ENCODE measurements at regions not wholly inside any gene's neighbourhood (a gene's known extent, or its start where the extent isn't known, plus 50 kb on each side); places are given as distances from the start of the nearest gene placed in this dataset.

DNA sequence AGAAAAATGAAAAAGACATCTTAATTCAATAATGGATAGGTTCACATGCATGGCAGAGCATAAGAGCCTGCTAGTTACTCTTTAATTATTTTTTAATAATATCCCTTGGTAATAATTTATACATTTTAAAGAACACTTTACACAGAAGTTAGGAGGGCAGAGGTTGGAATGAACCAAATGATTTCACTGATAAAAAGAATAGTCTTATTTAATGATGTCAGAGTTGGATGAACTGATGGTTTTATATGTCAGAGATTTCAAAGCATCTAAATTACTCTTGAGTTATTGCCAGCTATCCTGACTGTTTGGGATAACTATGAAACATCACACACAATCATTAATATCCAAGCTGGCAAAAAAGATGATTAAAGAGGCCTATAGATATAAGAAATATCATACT, 244.8 kb downstream of the CSNK1G3 start:
- Histone ChIP-seq H3K4me3 (replicated peaks in 1 of 3) (no peak overlapping the region), H3K36me3 (no peaks in the 10 kb centered on the region), H3K27me3 (no peaks in the 10 kb centered on the region), H3K4me1 (peaks cover 5 to 7% of the 10 kb centered on the region in 2 donors), H3K9me3 (no peaks in the 10 kb centered on the region), H3K27ac (no peak overlapping the region)
- DNase-seq, result no peak
- no peak for TF ChIP-seq POLR2A (IDR thresholded peaks at IDR 0.05)
- TF ChIP-seq, protein P1, sequence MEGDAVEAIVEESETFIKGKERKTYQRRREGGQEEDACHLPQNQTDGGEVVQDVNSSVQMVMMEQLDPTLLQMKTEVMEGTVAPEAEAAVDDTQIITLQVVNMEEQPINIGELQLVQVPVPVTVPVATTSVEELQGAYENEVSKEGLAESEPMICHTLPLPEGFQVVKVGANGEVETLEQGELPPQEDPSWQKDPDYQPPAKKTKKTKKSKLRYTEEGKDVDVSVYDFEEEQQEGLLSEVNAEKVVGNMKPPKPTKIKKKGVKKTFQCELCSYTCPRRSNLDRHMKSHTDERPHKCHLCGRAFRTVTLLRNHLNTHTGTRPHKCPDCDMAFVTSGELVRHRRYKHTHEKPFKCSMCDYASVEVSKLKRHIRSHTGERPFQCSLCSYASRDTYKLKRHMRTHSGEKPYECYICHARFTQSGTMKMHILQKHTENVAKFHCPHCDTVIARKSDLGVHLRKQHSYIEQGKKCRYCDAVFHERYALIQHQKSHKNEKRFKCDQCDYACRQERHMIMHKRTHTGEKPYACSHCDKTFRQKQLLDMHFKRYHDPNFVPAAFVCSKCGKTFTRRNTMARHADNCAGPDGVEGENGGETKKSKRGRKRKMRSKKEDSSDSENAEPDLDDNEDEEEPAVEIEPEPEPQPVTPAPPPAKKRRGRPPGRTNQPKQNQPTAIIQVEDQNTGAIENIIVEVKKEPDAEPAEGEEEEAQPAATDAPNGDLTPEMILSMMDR (IDR thresholded peaks at IDR 0.05), result no peak
- intact Hi-C loops (cut with DNase I), result no loop called here

DNA sequence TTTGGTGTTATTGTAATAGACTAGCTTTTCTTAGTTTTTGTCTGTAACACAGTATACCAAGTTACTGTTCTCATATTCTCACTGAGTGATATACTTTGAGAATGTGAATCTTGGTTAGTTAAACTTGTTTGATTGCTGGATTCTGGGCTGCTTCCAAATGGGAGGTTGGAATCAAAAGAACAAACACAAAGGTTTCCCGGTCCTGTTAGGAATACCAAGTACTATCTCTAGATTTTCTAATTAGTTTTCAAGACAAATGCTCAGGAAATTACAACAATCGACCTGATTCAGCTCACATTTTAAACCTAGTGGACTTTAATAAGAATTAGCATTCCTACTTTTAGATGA, 244.3 kb downstream of the CSNK1G3 start:
- no peak for DNase-seq
- WGBS, 2 donors, result 41 to 45% methylated on average over 2 of the region's 2 CpGs
- no peaks in the 10 kb centered on the region for H3K9me3 ChIP-seq
- peaks cover 5 to 7% of the 10 kb centered on the region in 2 donors for H3K4me1 ChIP-seq
- TF ChIP-seq POLR2A (IDR thresholded peaks at IDR 0.05), result no peak
- TF ChIP-seq, protein P1 (IDR thresholded peaks at IDR 0.05), result no peak
- no peak overlapping the region for H3K4me3 ChIP-seq (replicated peaks in 1 of 3)
- no peaks in the 10 kb centered on the region for H3K36me3 ChIP-seq
- no peak overlapping the region for H3K27ac ChIP-seq
- intact Hi-C loops (cut with DNase I), result no loop called here
- H3K27me3 ChIP-seq, result no peaks in the 10 kb centered on the region

DNA sequence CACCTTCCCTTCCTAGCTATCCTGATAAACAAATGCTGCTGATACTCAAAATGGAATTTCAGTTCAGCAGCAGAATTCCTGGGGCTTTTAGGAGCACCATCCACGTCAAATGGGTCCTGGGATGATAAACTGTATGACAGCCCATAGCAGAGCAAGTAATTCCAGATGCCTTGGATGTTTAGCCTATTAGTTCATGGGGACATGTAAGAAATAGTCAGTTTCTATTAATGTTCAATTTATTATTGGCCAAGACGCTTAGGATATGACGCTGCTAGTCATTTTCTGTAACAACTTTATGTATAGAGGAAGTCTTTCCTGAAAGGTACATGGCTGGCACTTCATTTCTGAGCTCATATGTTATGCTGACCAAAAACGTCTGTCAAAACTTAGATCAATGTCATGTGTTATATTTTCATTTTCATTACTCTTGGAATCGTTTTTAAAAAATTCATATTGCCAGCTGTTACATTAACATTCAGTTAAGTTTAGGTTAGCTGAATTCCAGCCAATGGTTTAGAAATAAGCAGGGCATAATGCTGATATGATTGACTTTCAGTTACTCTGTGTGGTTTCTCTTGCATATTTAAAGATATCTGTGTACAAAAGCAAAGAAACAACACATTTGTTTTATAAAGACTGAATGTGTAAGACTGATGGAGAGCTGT, 243.8 kb downstream of the CSNK1G3 start:
- H3K36me3 ChIP-seq, result no peaks in the 10 kb centered on the region
- H3K27ac ChIP-seq, result no peak overlapping the region
- 77 to 82% methylated on average over 5 of the region's 5 CpGs for whole genome bisulfite sequencing, 2 donors
- intact Hi-C loops (cut with DNase I), result no loop called here
- H3K4me3 ChIP-seq (replicated peaks in 1 of 3), result no peak overlapping the region
- peaks cover 5 to 7% of the 10 kb centered on the region in 2 donors for H3K4me1 ChIP-seq
- H3K9me3 ChIP-seq, result no peaks in the 10 kb centered on the region
- TF ChIP-seq POLR2A (IDR thresholded peaks at IDR 0.05), result no peak
- TF ChIP-seq, protein P1 (IDR thresholded peaks at IDR 0.05), result no peak
- H3K27me3 ChIP-seq, result no peaks in the 10 kb centered on the region
- DNase-seq, result no peak

DNA sequence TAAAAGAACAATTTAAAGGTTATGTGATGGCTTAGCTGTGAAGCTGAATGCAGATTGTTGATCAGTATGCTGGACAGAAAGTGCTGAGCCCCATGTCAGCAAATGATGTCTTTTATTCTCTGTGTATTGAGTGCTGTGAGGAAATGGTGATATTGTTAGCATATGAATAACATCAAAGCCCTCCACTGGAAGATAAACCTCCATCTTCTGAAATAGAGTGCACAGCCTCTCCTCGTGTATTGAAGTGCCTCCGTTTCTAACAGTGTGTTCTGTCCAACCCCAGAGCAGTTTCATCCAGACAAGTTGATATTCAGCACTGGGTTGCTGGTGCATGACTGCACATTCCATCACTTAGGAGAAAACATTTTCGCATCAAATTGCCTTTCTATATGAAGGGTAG, 242.9 kb downstream of the CSNK1G3 start:
- peak; percentile 4 to 10 for DNase-seq
- Histone ChIP-seq H3K4me1 (peaks cover 5 to 7% of the 10 kb centered on the region in 2 donors), H3K9me3 (no peaks in the 10 kb centered on the region), H3K4me3 (replicated peaks in 1 of 3) (no peak overlapping the region), H3K27me3 (no peaks in the 10 kb centered on the region), H3K36me3 (no peaks in the 10 kb centered on the region), H3K27ac (no peak overlapping the region)
- intact Hi-C loops (cut with DNase I), result no loop called here
- TF ChIP-seq POLR2A (IDR thresholded peaks at IDR 0.05), result no peak
- TF ChIP-seq, protein P1 (IDR thresholded peaks at IDR 0.05), result no peak
- 32 to 37% methylated on average over 3 of the region's 3 CpGs for WGBS, 2 donors

DNA sequence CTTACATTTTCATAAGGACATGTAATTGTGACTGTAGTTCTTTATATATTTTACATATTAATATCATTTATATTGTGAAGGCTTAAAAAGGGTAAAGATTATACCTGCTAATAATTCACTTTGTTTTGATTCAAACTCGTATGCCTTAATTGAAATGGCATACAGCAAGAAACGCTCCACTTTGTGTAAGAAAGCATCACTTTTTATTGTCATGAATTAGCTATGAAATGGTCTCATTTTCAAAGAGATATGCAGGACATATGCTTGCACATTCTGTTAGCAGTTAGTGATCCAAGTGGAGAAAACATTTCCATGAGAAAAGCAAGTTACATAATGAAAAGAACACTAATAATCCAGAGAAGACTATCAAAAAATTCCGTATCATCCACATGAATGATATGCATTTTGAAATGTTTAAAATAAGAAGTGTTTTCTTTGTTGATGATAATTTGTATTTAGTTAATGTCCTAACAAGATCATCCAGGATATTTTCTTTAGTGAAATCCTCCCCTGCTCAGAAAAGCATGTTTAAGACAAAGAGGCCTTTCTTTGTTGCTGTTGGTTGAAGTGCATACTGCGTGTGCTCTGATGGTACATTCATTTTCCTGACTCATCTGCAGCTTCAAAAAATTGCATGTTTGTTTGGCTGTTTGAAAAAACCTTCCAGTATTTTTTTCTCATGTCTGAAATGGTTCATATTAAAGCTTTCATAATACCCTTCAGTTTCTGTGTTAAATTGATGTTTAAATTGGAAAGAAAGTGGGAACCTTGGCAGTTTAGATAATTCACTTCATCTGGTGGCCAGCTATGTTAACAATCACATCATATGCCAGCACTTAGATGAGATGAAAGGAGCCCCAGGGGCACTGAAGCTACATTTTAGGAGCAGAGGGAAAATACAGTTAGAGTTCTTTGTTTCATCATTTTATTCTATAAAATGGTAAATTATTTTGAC, 242.2 kb downstream of the CSNK1G3 start:
- no peaks in the 10 kb centered on the region for H3K27me3 ChIP-seq
- intact Hi-C loops (cut with DNase I), result no loop called here
- peaks cover 5 to 7% of the 10 kb centered on the region in 2 donors for H3K4me1 ChIP-seq
- H3K36me3 ChIP-seq, result no peaks in the 10 kb centered on the region
- H3K27ac ChIP-seq, result no peak overlapping the region
- H3K4me3 ChIP-seq (replicated peaks in 1 of 3), result no peak overlapping the region
- DNase-seq, result no peak
- TF ChIP-seq POLR2A (IDR thresholded peaks at IDR 0.05), result no peak
- TF ChIP-seq, protein P1 (IDR thresholded peaks at IDR 0.05), result no peak
- H3K9me3 ChIP-seq, result no peaks in the 10 kb centered on the region
- 91% methylated on average over 4 of the region's 4 CpGs for WGBS, 2 donors

Measured in thyroid gland (tissue), 4 donors.